HL-60 (cell line): ENCODE measurements at regions not wholly inside any gene's neighbourhood (a gene's known extent, or its start where the extent isn't known, plus 50 kb on each side); places are given as distances from the start of the nearest gene placed in this dataset.

Experiments
- GABPA ChIP-seq: IDR thresholded peaks from 2 replicates; pipeline ENCODE4 v1.6.1; 2012; ENCODE audit warnings: low read depth
- POLR2AphosphoS5 ChIP-seq: IDR thresholded peaks from 2 replicates; pipeline ENCODE4 v1.6.1; 2012; ENCODE audit warnings: low read depth
- SPI1 ChIP-seq: IDR thresholded peaks from 2 replicates; pipeline ENCODE4 v1.6.1; 2012; ENCODE audit warnings: low read depth, mild to moderate bottlenecking, borderline replicate concordance
- TF ChIP-seq, protein P1 (sequence below): IDR thresholded peaks from one replicate; pipeline ENCODE4 v1.5.1; 2011; ENCODE audit warnings: low read length, control low read depth, inconsistent platforms; ENCODE audit not compliant: insufficient read depth
- TF ChIP-seq, protein P2 (sequence below): IDR thresholded peaks from 2 replicates; pipeline ENCODE4 v1.6.1; 2012; ENCODE audit warnings: low read depth; ENCODE audit not compliant: insufficient replicate concordance

DNA sequence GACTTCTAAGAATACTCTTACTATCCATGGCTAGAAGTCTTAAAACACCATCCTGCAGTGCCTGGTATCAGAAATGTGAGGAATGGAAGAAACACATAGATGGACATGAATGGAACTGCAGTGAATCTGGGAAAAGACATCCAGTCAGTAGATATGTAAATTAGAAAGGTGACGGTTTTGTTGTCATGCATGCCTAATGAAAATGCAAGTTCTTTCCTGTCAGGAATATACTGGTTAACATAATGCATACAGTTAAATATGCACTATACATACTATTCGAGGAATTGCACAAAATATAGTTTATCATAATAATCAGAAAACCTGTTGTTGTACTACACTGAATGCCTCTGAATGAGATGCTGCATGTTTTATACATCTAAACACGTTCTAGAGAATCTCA, 190.6 kb upstream of the ITGA4 start:
- TF ChIP-seq, protein P1, sequence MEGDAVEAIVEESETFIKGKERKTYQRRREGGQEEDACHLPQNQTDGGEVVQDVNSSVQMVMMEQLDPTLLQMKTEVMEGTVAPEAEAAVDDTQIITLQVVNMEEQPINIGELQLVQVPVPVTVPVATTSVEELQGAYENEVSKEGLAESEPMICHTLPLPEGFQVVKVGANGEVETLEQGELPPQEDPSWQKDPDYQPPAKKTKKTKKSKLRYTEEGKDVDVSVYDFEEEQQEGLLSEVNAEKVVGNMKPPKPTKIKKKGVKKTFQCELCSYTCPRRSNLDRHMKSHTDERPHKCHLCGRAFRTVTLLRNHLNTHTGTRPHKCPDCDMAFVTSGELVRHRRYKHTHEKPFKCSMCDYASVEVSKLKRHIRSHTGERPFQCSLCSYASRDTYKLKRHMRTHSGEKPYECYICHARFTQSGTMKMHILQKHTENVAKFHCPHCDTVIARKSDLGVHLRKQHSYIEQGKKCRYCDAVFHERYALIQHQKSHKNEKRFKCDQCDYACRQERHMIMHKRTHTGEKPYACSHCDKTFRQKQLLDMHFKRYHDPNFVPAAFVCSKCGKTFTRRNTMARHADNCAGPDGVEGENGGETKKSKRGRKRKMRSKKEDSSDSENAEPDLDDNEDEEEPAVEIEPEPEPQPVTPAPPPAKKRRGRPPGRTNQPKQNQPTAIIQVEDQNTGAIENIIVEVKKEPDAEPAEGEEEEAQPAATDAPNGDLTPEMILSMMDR, result no peak
- TF ChIP-seq SPI1, result no peak
- TF ChIP-seq, protein P2, sequence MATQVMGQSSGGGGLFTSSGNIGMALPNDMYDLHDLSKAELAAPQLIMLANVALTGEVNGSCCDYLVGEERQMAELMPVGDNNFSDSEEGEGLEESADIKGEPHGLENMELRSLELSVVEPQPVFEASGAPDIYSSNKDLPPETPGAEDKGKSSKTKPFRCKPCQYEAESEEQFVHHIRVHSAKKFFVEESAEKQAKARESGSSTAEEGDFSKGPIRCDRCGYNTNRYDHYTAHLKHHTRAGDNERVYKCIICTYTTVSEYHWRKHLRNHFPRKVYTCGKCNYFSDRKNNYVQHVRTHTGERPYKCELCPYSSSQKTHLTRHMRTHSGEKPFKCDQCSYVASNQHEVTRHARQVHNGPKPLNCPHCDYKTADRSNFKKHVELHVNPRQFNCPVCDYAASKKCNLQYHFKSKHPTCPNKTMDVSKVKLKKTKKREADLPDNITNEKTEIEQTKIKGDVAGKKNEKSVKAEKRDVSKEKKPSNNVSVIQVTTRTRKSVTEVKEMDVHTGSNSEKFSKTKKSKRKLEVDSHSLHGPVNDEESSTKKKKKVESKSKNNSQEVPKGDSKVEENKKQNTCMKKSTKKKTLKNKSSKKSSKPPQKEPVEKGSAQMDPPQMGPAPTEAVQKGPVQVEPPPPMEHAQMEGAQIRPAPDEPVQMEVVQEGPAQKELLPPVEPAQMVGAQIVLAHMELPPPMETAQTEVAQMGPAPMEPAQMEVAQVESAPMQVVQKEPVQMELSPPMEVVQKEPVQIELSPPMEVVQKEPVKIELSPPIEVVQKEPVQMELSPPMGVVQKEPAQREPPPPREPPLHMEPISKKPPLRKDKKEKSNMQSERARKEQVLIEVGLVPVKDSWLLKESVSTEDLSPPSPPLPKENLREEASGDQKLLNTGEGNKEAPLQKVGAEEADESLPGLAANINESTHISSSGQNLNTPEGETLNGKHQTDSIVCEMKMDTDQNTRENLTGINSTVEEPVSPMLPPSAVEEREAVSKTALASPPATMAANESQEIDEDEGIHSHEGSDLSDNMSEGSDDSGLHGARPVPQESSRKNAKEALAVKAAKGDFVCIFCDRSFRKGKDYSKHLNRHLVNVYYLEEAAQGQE, result no peak
- TF ChIP-seq GABPA, result no peak
- TF ChIP-seq POLR2AphosphoS5, result no peak
